ENCODE measurements at regions not wholly inside any gene's neighbourhood (a gene's known extent, or its start where the extent isn't known, plus 50 kb on each side); places are given as distances from the start of the nearest gene placed in this dataset.

- Histone ChIP-seq H3F3A (ENCODE audit: low read length, unreplicated experiment) (no peaks in the 10 kb centered on the region), H3K4me1 (ENCODE audit: insufficient read depth, low read length) (peaks cover 7% of the 10 kb centered on the region), H3K27ac (ENCODE audit: low read length) (no peak overlapping the region), H3K9me3 (ENCODE audit: low read length) (no peaks in the 10 kb centered on the region), H3K4me3 (ENCODE audit: low read length) (no peak overlapping the region), H3K36me3 (ENCODE audit: low read depth, low read length) (no peaks in the 10 kb centered on the region), H3K79me2 (ENCODE audit: low read length) (no peaks in the 10 kb centered on the region), H3K9me2 (replicated peaks; ENCODE audit: low read length) (no peaks in the 10 kb centered on the region), H3K27me3 (ENCODE audit: low read length) (no peaks in the 10 kb centered on the region), H3K4me2 (ENCODE audit: low read length) (no peak overlapping the region), H2AFZ (ENCODE audit: low read length) (no peak overlapping the region), H4K20me1 (ENCODE audit: low read length) (no peaks in the 10 kb centered on the region), H3K9ac (ENCODE audit: low read length) (no peak overlapping the region)
- CTCF ChIA-PET: no interaction called here
- no TSS peak for BruUV-seq (replicated peaks)
- ATAC-seq (no peak), DNase-seq (no peak)
- POLR2A ChIA-PET (ENCODE audit: unreplicated experiment): no interaction called here
- intact Hi-C loops (cut with micrococcal nuclease): no loop called here
- TF ChIP-seq EZH2 (IDR thresholded peaks at IDR 0.05; ENCODE audit: low read length, unreplicated experiment) (no peak), EZH2phosphoT487 (IDR thresholded peaks at IDR 0.05; ENCODE audit: borderline replicate concordance, low read length) (no peak), CTCF (conservative IDR thresholded peaks at IDR 0.05; ENCODE audit: low read depth, low read length) (no peak)
These were observed 264.3 kb upstream of the SLC39A10 start for GRCh38 chr2:195392446-195393336.

GRCh38 chr2:195390686-195391321 lies 266.2 kb upstream of the SLC39A10 start:
- Histone ChIP-seq H3K36me3 (ENCODE audit: low read depth, low read length) (no peaks in the 10 kb centered on the region), H3K27me3 (ENCODE audit: low read length) (no peaks in the 10 kb centered on the region), H3K9ac (ENCODE audit: low read length) (no peak overlapping the region), H4K20me1 (ENCODE audit: low read length) (no peaks in the 10 kb centered on the region), H3K4me1 (ENCODE audit: insufficient read depth, low read length) (peaks cover 7% of the 10 kb centered on the region), H2AFZ (ENCODE audit: low read length) (no peak overlapping the region), H3K9me2 (replicated peaks; ENCODE audit: low read length) (no peaks in the 10 kb centered on the region), H3K4me3 (ENCODE audit: low read length) (no peak overlapping the region), H3F3A (ENCODE audit: low read length, unreplicated experiment) (no peaks in the 10 kb centered on the region), H3K4me2 (ENCODE audit: low read length) (no peak overlapping the region), H3K79me2 (ENCODE audit: low read length) (no peaks in the 10 kb centered on the region), H3K9me3 (ENCODE audit: low read length) (no peaks in the 10 kb centered on the region), H3K27ac (ENCODE audit: low read length) (no peak overlapping the region)
- ChIA-PET CTCF (no interaction called here), POLR2A (ENCODE audit: unreplicated experiment) (no interaction called here)
- intact Hi-C loops (cut with micrococcal nuclease): no loop called here
- DNase-seq: peak; percentile 32
- peak; percentile 54 for ATAC-seq
- TF ChIP-seq EZH2phosphoT487 (IDR thresholded peaks at IDR 0.05; ENCODE audit: borderline replicate concordance, low read length) (no peak), EZH2 (IDR thresholded peaks at IDR 0.05; ENCODE audit: low read length, unreplicated experiment) (no peak), CTCF (conservative IDR thresholded peaks at IDR 0.05; ENCODE audit: low read depth, low read length) (no peak)
- BruUV-seq (replicated peaks): no TSS peak

- H3K9me2 ChIP-seq (replicated peaks; ENCODE audit: low read length): no peaks in the 10 kb centered on the region
- BruUV-seq (replicated peaks): no TSS peak
- ATAC-seq: no peak
These were observed 269.0 kb upstream of the SLC39A10 start for GRCh38 chr2:195388028-195388427.

More at GRCh38 chr2:195388028-195388427, 269.0 kb upstream of the SLC39A10 start:
- Histone ChIP-seq H4K20me1 (ENCODE audit: low read length) (no peaks in the 10 kb centered on the region), H3F3A (ENCODE audit: low read length, unreplicated experiment) (no peaks in the 10 kb centered on the region), H3K79me2 (ENCODE audit: low read length) (no peaks in the 10 kb centered on the region), H3K27me3 (ENCODE audit: low read length) (no peaks in the 10 kb centered on the region), H3K36me3 (ENCODE audit: low read depth, low read length) (no peaks in the 10 kb centered on the region), H3K27ac (ENCODE audit: low read length) (no peak overlapping the region), H3K4me3 (ENCODE audit: low read length) (no peak overlapping the region), H2AFZ (ENCODE audit: low read length) (no peak overlapping the region), H3K9me3 (ENCODE audit: low read length) (no peaks in the 10 kb centered on the region), H3K4me2 (ENCODE audit: low read length) (no peak overlapping the region), H3K4me1 (ENCODE audit: insufficient read depth, low read length) (peaks cover 7% of the 10 kb centered on the region), H3K9ac (ENCODE audit: low read length) (no peak overlapping the region)
- POLR2A ChIA-PET (ENCODE audit: unreplicated experiment): no interaction called here
- TF ChIP-seq EZH2phosphoT487 (IDR thresholded peaks at IDR 0.05; ENCODE audit: borderline replicate concordance, low read length): no peak
- no peak for TF ChIP-seq EZH2 (IDR thresholded peaks at IDR 0.05; ENCODE audit: low read length, unreplicated experiment)
- no peak for TF ChIP-seq CTCF (conservative IDR thresholded peaks at IDR 0.05; ENCODE audit: low read depth, low read length)
- DNase-seq: no peak
- CTCF ChIA-PET: no interaction called here
- intact Hi-C loops (cut with micrococcal nuclease): no loop called here
